Cardiac septum (tissue), 1 donor: ENCODE measurements at regions not wholly inside any gene's neighbourhood (a gene's known extent, or its start where the extent isn't known, plus 50 kb on each side); places are given as distances from the start of the nearest gene placed in this dataset.

ENCODE experiments used
- DNase-seq: peaks from one replicate; pipeline ENCODE4 v3.0.0-alpha.2; 2020; ENCODE audit warnings: low spot score
- intact Hi-C: fragments of 100-400 bp; cut with DNase I; formaldehyde crosslinking; loops from one replicate; pipeline ENCODE4 v1.14.0; 2022
- donor health status: DM: no; HTN: no; CAD: no.

- intact Hi-C loops, result loop anchor here (10.0 kb wide), 2 partner anchors 404 to 824 kb away; no protein-coding TSS in a partner anchor
- no peak for DNase-seq
These were observed 92.7 kb downstream of the PCSK1 start for GRCh38 chr5:96340357-96340756.

GRCh38 chr5:96339862-96340261 is 93.2 kb downstream of the PCSK1 start:
- intact Hi-C loops, result loop anchor here (5.0 to 10.0 kb wide), 7 partner anchors 83 to 825 kb away; partner anchors contain the start of gene RFESD
- no peak for DNase-seq

- intact Hi-C loops, result loop anchor here (5.0 to 10.0 kb wide), 5 partner anchors 82 to 694 kb away; partner anchors contain the start of gene RFESD
- DNase-seq, result no peak
These were observed 94.2 kb downstream of the PCSK1 start for GRCh38 chr5:96338624-96339415.

- intact Hi-C loops, result loop anchor here (5.0 to 10.0 kb wide), 5 partner anchors 81 to 693 kb away; partner anchors contain the start of gene RFESD
- DNase-seq, result no peak
These were observed 95.0 kb downstream of the PCSK1 start for GRCh38 chr5:96338091-96338490.

- DNase-seq, result no peak
- intact Hi-C loops, result loop anchor here (5.0 to 10.0 kb wide), 5 partner anchors 80 to 692 kb away; partner anchors contain the start of gene RFESD
These were observed 95.8 kb downstream of the PCSK1 start for GRCh38 chr5:96337048-96337781.

- intact Hi-C loops, result loop anchor here (1.0 to 10.0 kb wide), 7 partner anchors 79 to 692 kb away; partner anchors contain the start of genes ELL2 and RFESD
- no peak for DNase-seq
These were observed 96.6 kb downstream of the PCSK1 start for GRCh38 chr5:96336351-96336985.

GRCh38 chr5:96335873-96336272 is 97.2 kb downstream of the PCSK1 start:
- no peak for DNase-seq
- intact Hi-C loops, result loop anchor here (1.0 to 10.0 kb wide), 7 partner anchors 79 to 691 kb away; partner anchors contain the start of genes ELL2 and RFESD

- no peak for DNase-seq
- intact Hi-C loops, result loop anchor here (10.0 kb wide), 3 partner anchors 439 to 689 kb away; partner anchors contain the start of gene RFESD
These were observed 99.7 kb downstream of the PCSK1 start for GRCh38 chr5:96333391-96333790.

- intact Hi-C loops, result loop anchor here (10.0 kb wide), 3 partner anchors 438 to 688 kb away; partner anchors contain the start of gene RFESD
- DNase-seq, result no peak
These were observed 100.3 kb downstream of the PCSK1 start for GRCh38 chr5:96332535-96333366.

- DNase-seq, result no peak
- intact Hi-C loops, result loop anchor here (10.0 kb wide), 3 partner anchors 437 to 687 kb away; partner anchors contain the start of gene RFESD
These were observed 101.2 kb downstream of the PCSK1 start for GRCh38 chr5:96331681-96332361.

- intact Hi-C loops, result loop anchor here (10.0 kb wide), 3 partner anchors 436 to 686 kb away; partner anchors contain the start of gene RFESD
- DNase-seq, result no peak
These were observed 101.8 kb downstream of the PCSK1 start for GRCh38 chr5:96331210-96331609.

- intact Hi-C loops, result loop anchor here (10.0 kb wide), 3 partner anchors 436 to 686 kb away; partner anchors contain the start of gene RFESD
- no peak for DNase-seq
These were observed 102.4 kb downstream of the PCSK1 start for GRCh38 chr5:96330530-96331140.

- DNase-seq, result no peak
- intact Hi-C loops, result loop anchor here (10.0 kb wide), 3 partner anchors 435 to 685 kb away; partner anchors contain the start of gene RFESD
These were observed 103.0 kb downstream of the PCSK1 start for GRCh38 chr5:96329886-96330529.

GRCh38 chr5:96329289-96329688 is 103.8 kb downstream of the PCSK1 start:
- DNase-seq, result no peak
- intact Hi-C loops, result no loop called here

GRCh38 chr5:96327722-96328121 is 105.3 kb downstream of the PCSK1 start:
- no peak for DNase-seq
- intact Hi-C loops, result no loop called here

- DNase-seq, result no peak
- intact Hi-C loops, result no loop called here
These were observed 106.1 kb downstream of the PCSK1 start for GRCh38 chr5:96326902-96327301.

- no peak for DNase-seq
- intact Hi-C loops, result no loop called here
These were observed 108.3 kb downstream of the PCSK1 start for GRCh38 chr5:96324708-96325107.
